Left cardiac atrium (tissue), 4 donors: ENCODE measurements at regions not wholly inside any gene's neighbourhood (a gene's known extent, or its start where the extent isn't known, plus 50 kb on each side); places are given as distances from the start of the nearest gene placed in this dataset.
"Not testable (repeated sequence)": the region's sequence is repeated elsewhere in the genome, so short reads cannot be mapped to it uniquely, and the experiment has no call there.

Source experiments
- ATAC-seq, 2 donors: fragments of 200-7000 bp; cut with Tn5 transposase; one replicate each; pipeline ENCODE4 v1.9.1; 2020; ENCODE audit warnings: mild to moderate bottlenecking in 2 of 2, moderate library complexity in 2 of 2
- DNase-seq: peaks from one replicate; pipeline ENCODE4 v3.0.0-alpha.2; 2020
- intact Hi-C, 2 donors: fragments of 100-400 bp; cut with DNase I; formaldehyde crosslinking; loops; one replicate each; pipeline versions ENCODE4 v1.14.1 to v1.15.1; 2022 to 2023
- donor health status: DM: no; HTN: yes; CAD: no.
- donor health status: DM: no; HTN: yes; CAD: no; lungs with severe emphysema.
- donor health status: DM: yes; HTN: yes; CAD: no.
- donor health status: Dilated cardiomyopathy.

DNA sequence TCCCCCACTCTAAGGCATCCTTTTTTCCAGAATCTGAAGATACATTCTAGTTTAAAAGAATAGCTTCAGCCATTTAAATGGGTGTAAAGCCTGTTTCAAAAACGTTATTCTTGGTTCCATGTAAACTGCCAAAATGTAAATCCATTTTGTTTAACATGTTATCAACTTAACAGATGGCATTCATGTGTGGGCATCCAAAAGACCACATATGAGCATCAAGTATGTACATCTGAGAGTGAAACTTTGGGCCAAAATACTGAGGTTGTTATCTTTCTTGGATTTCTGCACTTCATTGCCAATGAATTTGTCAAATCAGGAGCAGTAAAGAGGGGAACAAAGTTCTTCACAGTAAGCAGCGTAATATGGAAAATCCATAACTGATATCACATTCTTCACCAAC is 395.4 kb downstream of the ZNF804A start:
- ATAC-seq (no peak), DNase-seq (no peak)
- intact Hi-C loops, result no loop called here

DNA sequence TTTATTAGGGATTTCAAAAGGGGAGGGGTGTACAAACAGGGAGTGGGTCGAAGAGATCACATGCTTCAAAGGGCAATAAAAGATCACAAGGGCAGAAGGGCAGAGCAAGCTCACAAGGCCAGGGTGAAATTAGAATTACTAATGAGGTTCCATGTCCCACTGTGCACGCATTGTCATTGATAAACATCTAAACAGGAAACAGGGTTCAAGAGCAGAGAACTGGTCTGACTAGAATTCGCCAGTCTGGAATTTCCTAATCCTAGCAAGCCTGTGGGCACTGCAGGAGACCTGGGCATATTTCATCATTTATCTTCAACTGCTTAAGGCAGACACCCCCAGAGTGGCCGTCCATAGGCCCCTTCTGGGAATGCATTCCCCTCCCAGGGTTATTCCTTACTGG is 408.2 kb downstream of the ZNF804A start:
- DNase-seq, result no peak
- no peak for ATAC-seq
- intact Hi-C loops, result no loop called here

DNA sequence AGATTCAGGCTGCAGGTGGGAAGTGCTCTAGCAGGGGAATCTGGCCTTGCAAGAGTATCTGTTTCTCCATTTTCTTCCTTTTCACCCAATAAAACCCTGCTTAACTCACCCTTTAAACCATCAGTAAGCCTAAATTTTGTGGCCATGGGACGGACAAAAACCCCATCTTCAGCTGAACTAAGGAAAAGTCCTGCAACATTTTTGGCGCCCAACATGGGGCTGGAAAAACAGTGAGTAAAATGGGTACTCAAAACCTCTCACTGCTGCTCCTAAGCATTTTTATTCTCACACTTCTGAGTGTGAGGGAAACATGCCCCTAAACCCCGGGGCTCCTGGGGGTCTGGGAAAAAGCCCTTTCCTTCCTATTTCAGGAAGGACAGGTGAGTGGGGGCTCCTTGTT is 414.3 kb downstream of the ZNF804A start:
- no peak for ATAC-seq
- no peak for DNase-seq
- intact Hi-C loops, result no loop called here

DNA sequence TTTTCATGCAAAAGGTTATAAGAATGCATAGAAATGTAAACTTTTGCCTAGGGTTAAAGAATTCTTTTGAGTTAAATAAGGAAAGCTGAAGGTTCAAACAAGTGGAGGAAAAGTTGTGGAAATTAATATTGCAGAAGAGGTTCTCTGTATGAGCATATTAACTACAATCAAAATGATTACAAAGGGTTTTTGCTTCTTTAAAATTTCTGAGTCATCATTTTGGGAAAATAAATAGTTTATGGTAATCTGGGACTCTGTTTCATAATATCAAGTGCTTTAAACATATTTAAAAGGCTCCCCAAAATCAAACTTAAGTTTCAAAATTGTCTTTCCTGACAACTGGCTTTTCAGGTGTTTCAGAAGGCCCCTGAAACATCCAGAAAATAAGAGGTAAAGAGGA is 415.7 kb downstream of the ZNF804A start:
- DNase-seq (no peak), ATAC-seq (no peak)
- intact Hi-C loops, result no loop called here

DNA sequence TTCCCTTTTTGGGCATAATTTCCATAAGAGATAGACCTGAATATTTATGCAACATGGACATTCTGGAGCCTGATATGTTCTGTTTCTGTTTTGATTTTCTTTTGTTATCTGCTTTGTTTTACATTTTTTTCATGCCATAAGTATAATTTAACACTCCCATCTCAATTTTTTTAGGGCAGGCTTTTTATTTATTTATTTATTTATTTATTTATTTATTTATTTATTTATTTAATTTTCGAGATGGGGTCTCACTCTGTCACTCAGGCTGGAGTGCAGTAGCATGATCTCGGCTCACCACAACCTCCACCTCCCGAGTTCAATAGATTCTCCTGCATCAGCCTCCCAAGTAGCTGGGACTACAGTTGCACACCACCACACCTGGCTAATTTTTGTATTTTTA is 427.6 kb downstream of the ZNF804A start:
- DNase-seq, ATAC-seq, intact Hi-C loops: not testable (repeated sequence)

DNA sequence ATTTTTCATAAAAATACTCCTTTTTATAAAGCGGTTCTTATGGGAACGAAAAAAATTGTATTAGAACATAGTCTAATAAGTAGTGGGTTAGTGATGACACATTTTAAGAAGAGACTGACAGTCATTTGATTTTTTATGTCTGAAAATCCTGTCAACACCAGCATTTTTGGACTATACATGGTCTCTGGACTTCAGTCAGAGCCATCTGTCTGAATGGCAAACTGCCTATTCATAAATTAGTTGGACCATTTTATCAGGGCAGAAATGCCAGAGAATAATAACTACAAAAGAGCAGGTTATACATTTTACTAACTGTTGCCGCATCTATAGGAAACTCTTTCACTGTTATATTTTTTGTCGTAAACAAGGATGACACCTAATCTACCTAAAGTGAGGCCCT is 437.6 kb downstream of the ZNF804A start:
- intact Hi-C loops, result no loop called here
- ATAC-seq (no peak), DNase-seq (no peak)

DNA sequence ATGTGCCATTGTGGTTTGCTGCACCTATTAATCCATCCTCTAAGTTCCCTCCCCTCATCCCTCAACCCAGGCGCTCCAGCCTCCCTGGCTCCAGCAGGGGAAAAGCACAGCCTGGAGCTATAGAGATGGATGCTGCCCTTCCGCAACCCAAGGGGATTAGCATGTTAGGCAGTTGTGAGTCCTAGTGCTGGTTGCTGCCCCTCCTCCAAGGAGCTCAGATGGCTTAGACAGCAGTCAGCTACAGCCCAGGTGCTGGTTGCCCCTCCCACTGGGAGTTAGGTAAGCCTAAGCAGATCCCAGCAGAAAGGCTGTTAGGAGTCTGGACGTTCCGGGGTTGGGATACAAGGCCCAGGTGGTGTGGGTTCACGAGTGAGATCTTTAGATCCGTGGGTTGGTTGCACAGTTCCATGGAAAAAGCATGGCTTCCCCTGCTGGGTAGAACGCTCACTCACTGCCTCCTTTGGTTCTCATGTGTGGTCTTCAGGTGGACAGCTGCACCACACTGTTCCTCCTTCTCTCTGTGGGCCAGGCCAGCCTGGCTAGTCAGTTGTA is 446.1 kb downstream of the ZNF804A start:
- DNase-seq (no peak), ATAC-seq (no peak)
- intact Hi-C loops, result no loop called here

DNA sequence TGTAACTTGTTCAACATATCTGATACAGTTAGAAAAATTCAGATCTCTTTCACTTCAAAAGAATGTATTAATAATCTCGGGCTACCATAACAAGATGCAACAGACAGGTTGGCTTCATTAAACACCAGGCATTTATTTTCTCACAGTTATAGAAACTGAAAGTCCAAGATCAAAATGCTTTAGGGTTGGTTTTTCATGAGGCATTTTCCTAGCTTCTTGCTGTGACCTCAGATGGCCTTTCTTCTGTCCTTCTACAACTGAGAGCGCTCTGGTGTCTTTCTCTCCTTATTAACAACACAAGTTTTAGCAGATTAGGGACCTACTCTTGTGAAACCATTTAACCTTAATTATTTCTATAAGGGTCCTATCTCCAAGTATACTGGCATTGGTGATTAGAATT is 452.5 kb downstream of the ZNF804A start:
- no peak for DNase-seq
- no peak for ATAC-seq
- intact Hi-C loops, result no loop called here

DNA sequence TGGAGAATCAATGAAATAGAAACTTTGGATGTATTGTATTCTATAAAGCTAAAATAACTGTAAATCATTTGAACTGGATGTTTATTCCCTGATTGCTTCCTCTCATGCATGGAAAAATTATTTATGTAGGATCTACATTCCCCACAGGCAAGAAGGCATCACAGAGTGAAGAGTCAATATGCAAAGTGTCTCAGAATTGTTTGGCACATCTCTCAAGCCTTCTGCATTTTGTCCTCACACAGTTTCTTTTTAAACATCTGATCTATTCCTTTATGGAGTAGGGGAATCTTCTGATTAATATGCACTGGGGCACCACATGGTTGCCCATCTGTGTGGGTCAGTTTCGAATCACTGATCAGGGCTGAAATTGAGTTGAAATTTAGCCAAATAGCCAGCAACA is 465.4 kb downstream of the ZNF804A start:
- intact Hi-C loops, result no loop called here
- no peak for ATAC-seq
- DNase-seq, result no peak

DNA sequence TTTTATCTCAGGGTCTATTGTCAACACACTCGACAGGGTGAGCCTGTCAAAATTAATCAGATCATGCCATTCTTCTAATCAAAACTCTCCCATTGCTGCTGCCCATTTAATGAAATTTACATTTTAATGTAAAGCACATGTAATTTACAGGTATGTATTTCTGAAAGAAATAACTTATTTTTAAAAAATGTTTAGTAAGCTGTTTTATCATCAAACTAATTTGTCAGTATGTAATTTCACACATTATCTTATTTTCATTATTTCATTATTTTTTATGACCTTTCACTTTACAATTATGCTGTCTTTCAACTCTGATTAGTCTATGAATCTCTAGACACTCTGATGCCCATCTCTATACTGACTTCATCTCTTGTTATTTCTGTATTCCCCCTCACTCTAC is 467.8 kb downstream of the ZNF804A start:
- intact Hi-C loops, result no loop called here
- DNase-seq (no peak), ATAC-seq (no peak)

DNA sequence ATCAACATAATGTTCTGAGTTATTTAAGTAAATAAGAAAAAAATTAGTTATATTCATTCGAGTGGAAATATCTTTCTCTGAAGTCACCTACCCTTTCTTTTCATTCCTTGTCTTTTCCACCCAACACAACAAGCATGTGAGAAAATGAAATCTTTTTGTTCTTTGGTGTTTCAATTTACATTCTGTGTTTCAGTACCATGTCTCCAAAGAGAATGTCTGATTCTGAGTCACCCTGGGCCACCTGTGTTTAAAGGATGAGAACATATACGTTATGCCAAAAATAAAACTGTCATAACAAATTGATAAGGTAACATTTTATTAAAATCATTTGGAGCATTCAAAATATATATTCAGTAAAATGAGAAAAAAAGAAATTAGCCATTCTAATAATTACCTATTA is 470.8 kb downstream of the ZNF804A start:
- intact Hi-C loops, result no loop called here
- no peak for DNase-seq
- ATAC-seq, result no peak

DNA sequence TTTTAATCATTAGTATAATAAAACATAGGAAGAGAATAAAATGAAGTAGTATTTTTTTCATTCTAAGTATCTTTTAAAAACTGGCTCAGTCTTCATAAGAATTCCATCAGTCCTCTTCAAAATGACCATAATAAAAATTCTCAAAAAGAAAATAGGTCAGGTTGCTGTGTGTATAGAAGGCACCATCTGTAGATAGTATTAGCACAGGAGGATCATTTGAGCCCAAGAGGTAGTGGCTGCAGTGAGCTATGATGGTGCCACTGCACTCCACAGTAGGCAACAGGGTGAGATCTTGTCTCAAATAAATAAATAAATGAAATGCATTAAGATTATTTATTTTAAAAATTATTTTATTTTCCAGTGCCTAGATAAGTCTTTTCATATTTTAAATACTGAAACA is 475.8 kb downstream of the ZNF804A start:
- DNase-seq (no peak), ATAC-seq (no peak)
- intact Hi-C loops, result no loop called here

DNA sequence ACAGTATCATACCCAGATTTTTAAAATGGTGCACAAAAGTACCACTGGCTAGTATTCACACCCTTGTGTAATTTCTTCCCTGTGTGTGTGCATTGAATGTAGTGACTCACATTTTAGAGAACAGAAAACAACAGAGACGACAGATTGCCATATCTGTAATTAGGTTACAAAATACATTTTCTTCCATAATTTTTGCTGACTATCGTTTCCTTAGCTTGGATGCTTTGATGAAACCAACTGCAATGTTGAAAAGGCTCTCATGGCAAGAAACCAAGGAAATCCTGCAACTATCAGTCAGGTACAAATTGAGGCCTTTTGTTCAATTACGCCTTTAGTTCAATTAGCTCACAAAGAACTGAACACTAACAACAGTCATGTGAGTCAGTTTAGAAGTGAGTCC is 484.4 kb downstream of the ZNF804A start:
- DNase-seq (no peak), ATAC-seq (no peak)
- intact Hi-C loops, result no loop called here

DNA sequence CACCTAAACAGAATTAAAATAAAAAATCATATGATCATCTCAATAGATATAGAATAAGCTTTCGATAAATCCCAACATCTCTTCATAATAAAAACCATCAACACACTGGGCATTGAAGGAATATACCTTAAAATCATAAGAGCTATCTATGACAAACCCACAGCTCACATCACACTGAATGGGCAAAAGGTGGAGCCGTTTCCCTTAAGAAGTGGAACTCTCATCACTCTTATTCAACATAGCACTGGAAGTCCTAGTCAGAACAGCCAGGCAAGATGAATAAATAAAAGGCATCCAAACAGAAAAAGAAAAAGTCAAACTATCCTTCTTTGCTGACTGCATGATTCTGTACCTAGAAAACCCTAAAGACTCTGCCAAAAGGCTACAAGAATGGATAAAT is 510.3 kb downstream of the ZNF804A start:
- ATAC-seq, result no peak
- no peak for DNase-seq
- intact Hi-C loops, result no loop called here

DNA sequence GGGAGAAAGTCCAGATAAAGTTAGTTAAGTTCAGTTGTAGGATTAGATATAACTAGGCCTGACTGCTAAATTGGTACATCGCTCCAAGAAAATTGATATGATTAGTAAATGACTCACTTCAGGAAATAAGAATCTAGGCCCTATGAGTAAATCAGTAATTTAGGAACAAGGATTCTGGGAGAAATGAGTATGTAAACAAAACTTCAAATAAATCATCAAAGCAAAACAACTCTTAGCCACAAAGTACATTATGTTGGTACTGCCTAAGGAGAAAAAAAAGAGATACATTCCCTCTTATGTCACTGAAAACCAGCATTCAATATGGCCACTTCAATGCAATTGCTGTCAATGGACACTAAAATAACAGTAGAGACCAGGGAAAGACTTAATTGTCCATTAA is 529.1 kb downstream of the ZNF804A start:
- intact Hi-C loops, result no loop called here
- ATAC-seq, result no peak
- DNase-seq, result no peak

DNA sequence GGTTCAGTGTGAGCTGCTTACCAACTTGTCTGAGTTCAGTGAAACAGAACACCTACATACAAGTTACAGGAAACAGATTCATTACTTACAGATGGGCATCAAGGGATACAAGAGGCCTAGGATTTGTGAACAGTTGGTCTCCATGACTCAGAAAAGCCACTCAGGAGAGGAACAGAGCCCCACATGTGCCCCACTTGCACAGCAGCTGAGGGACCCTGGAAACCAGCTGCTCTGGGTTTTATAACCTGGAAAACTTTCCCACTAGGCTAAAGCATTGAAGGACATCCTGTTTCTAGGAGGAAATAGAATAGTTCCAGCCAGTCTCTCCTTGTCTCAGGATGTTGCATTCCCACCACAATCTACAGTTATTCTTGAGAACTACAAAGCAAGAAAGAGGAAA is 530.0 kb downstream of the ZNF804A start:
- ATAC-seq (no peak), DNase-seq (no peak)
- intact Hi-C loops, result no loop called here

DNA sequence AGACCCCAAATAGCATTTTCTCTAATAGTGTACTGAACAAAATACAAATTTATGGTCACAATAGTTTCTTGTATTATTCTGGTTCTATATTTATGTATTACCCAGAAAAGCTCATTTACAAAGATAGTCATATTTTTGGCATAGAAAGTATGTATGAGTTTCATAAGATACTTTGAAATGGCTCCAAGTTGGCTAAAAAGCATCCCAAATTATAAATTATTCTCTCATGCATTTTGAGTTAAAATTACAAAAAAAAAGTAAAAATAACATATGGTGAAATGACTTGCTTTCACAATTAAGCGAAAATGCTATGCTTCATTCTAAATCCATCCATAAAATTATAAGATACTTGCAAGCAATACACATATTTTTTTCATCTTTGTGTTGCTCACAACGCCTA is 530.7 kb downstream of the ZNF804A start:
- intact Hi-C loops, result no loop called here
- DNase-seq (no peak), ATAC-seq (no peak)

DNA sequence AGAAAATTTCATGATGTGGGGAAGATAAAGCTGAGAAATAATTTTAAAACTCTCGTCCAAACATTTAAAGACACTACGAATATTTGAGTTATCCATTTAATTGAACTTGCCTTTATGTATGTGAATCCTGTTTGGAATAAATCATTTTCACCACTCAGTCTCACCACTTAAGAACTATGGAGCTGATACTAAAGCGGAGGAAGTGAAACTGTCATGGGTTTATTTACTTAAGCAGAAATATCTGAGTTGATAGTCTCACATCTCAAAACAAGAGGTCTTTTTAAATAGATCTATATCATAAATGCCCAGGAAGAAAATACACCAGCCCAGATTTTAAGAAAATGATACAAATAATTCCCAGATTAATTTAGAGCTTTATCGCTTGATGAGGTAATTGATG is 532.4 kb downstream of the ZNF804A start:
- intact Hi-C loops, result no loop called here
- DNase-seq, result no peak
- ATAC-seq, result no peak

DNA sequence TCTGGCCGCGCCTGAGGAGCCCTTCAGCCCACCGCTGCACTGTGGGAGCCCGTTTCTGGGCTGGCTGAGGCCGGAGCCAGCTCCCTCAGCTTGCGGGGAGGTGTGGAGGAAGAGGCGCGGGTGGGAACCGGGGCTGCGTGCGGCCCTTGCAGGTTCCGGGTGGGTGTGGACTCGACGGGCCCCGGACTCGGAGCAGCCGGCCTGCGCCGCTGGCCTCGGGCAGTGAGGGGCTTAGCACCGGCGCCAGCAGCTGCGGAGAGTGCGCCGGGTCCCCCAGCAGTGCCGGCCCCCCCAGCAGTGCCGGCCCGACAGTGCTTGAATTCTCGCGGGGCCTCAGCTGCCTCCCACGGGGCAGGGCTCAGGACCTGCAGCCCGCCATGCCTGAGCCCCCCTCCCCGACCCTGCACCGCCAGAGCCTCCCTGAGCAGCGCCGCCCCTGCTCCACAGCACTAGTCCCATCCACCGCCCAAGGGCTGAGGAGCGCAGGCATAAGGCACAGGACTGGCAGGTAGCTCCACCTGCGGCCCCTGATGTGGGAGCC is 534.2 kb downstream of the ZNF804A start:
- intact Hi-C loops, result no loop called here
- DNase-seq (no peak), ATAC-seq (no peak)

DNA sequence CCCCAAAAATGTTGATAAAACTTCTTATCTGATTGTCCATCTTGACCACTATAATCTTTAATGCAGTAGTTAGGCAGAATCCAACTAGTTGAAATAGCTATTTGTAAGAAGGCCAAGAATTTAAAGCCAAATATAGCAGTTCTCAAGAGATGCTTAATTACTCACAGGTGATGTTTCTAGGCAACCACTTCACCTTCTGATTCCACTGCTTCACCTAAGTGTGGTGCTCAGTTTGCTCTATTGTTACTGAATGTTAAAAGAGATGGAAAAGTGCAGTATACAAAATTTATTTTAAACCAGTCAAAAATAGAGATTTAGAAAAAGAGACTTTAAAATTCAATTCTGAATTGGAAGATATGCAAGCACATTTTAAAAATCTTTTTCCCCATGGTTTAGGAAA is 539.4 kb downstream of the ZNF804A start:
- ATAC-seq, result no peak
- intact Hi-C loops, result no loop called here

DNA sequence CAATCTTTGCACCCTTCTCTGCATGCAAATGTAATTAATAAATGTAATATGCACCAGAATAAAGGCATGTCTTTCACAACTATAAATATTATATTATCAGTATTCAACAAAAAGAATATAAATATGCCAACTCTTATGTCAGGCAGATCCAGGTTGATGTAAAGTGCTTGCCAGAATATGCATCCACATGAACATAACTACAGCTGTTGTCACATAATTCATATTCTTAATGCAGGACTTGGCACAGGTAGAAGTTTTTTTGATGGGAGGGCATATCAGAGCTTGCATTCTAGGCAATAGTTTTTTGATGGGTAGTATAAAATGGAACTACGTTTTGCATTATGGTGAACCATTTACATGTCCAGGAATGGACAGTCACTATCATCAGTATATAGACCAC is 544.3 kb downstream of the ZNF804A start:
- no peak for ATAC-seq
- intact Hi-C loops, result no loop called here
- no peak for DNase-seq

More for the DNA sequence above, 539.4 kb downstream of the ZNF804A start:
- no peak for DNase-seq
